ENCODE measurements at regions not wholly inside any gene's neighbourhood (a gene's known extent, or its start where the extent isn't known, plus 50 kb on each side); places are given as distances from the start of the nearest gene placed in this dataset.

DNA sequence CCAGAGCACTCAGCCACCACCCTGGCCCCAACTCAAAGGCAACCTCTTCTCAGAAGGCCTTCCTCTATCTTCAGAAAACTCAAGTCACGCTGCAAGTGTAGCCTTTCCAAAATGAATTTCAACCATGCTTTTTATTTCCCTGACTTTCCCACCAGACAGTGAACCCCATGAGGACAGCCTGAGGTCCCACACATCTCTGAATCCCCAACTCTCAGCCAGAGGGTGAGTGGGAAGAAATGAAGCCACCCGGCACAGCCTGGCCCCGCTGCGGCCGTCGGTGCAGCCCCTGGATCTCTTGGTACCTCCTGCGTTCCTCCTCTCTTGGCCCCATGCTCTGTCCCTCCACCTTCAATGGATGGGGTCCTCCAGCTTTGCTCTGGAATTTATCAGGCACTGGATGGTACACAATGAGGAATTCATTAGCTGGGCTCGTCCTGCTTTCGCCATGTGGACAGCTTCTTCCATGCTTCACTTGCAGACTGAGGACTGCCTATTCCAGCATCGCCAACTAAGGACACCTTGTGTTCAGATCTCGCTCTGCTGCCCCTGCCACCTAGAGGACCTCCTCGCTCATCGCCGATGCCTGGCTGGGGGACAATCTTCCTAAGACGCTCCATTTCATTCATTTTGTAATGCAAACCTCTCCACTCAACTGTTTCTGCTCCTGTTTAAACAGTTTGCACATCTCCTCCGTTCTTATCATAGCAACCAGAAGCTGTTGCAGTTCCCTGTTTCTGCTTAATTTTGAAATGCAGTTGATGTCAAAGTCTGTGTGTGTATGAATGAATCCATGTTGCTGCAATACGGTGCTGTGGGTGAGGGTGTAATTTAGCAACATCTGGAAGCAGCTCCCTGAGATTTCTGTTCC lies 672.1 kb downstream of the TBC1D22A start:
- Histone ChIP-seq H3K9ac (ENCODE audit: low read length) (no peak overlapping the region), H4K20me1 (ENCODE audit: insufficient read depth) (no peaks in the 10 kb centered on the region), H3K4me2 (ENCODE audit: low read length) (no peak overlapping the region), H3K9me2 (ENCODE audit: insufficient read depth) (no peaks in the 10 kb centered on the region), H2AFZ (ENCODE audit: low read depth, low read length, poor library complexity, severe bottlenecking) (no peak overlapping the region), H3K9me3 (ENCODE audit: control insufficient read depth in 1 of 2, insufficient read depth in 1 of 2, low read depth in 1 of 2, low read length in 2 of 2) (no peaks in the 10 kb centered on the region), H3K36me3 (ENCODE audit: control insufficient read depth in 1 of 2, insufficient read depth in 2 of 2, low read length in 2 of 2) (no peaks in the 10 kb centered on the region), H3K4me3 (replicated peaks in 1 of 2; ENCODE audit: low read depth in 1 of 2, low read length in 2 of 2) (no peak overlapping the region), H3K27me3 (ENCODE audit: insufficient read depth, low read length) (no peaks in the 10 kb centered on the region), H3K4me1 (ENCODE audit: control insufficient read depth in 1 of 2, insufficient read depth in 2 of 2, low read length in 2 of 2) (no peaks in the 10 kb centered on the region), H3K79me2 (ENCODE audit: insufficient read depth, low read length) (no peaks in the 10 kb centered on the region), H3K27ac (ENCODE audit: low read depth, low read length) (no peak overlapping the region)
- TF ChIP-seq, protein P1, sequence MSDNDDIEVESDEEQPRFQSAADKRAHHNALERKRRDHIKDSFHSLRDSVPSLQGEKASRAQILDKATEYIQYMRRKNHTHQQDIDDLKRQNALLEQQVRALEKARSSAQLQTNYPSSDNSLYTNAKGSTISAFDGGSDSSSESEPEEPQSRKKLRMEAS (IDR thresholded peaks at IDR 0.05) = no peak
- TF ChIP-seq, protein P2, sequence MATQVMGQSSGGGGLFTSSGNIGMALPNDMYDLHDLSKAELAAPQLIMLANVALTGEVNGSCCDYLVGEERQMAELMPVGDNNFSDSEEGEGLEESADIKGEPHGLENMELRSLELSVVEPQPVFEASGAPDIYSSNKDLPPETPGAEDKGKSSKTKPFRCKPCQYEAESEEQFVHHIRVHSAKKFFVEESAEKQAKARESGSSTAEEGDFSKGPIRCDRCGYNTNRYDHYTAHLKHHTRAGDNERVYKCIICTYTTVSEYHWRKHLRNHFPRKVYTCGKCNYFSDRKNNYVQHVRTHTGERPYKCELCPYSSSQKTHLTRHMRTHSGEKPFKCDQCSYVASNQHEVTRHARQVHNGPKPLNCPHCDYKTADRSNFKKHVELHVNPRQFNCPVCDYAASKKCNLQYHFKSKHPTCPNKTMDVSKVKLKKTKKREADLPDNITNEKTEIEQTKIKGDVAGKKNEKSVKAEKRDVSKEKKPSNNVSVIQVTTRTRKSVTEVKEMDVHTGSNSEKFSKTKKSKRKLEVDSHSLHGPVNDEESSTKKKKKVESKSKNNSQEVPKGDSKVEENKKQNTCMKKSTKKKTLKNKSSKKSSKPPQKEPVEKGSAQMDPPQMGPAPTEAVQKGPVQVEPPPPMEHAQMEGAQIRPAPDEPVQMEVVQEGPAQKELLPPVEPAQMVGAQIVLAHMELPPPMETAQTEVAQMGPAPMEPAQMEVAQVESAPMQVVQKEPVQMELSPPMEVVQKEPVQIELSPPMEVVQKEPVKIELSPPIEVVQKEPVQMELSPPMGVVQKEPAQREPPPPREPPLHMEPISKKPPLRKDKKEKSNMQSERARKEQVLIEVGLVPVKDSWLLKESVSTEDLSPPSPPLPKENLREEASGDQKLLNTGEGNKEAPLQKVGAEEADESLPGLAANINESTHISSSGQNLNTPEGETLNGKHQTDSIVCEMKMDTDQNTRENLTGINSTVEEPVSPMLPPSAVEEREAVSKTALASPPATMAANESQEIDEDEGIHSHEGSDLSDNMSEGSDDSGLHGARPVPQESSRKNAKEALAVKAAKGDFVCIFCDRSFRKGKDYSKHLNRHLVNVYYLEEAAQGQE (IDR thresholded peaks at IDR 0.05; ENCODE audit: low read depth) = no peak
- TF ChIP-seq RAD21 (IDR thresholded peaks at IDR 0.05; ENCODE audit: low read depth) (no peak), SP1 (IDR thresholded peaks at IDR 0.05; ENCODE audit: low read depth) (no peak), ZBTB33 (IDR thresholded peaks at IDR 0.05; ENCODE audit: extremely low read depth, insufficient replicate concordance, low read length) (no peak), TCF7L2 (IDR thresholded peaks at IDR 0.05; ENCODE audit: borderline replicate concordance, extremely low read depth, insufficient read depth, insufficient read length) (no peak), YY1 (IDR thresholded peaks at IDR 0.05; ENCODE audit: extremely low read depth, insufficient replicate concordance, low read depth, low read length) (no peak)
- TF ChIP-seq, protein P3, sequence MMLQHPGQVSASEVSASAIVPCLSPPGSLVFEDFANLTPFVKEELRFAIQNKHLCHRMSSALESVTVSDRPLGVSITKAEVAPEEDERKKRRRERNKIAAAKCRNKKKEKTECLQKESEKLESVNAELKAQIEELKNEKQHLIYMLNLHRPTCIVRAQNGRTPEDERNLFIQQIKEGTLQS (IDR thresholded peaks at IDR 0.05) = no peak
- ATAC-seq (no peak), DNase-seq (ENCODE audit: low read depth, low spot score) (no peak)
- ChIA-PET CTCF (no interaction called here), POLR2A (no interaction called here), RAD21 (ENCODE audit: low non-redundant PET in 1 of 2, low total read pairs in 2 of 2, uncharacterized antibody in 2 of 2, unreplicated experiment in 2 of 2) (no interaction called here)
- intact Hi-C loops (cut with micrococcal nuclease) = no loop called here
- BruUV-seq (replicated peaks) = no TSS peak
